ENCODE measurements at regions not wholly inside any gene's neighbourhood (a gene's known extent, or its start where the extent isn't known, plus 50 kb on each side); places are given as distances from the start of the nearest gene placed in this dataset.
A peak's percentile ranks its signal among the peaks of the same experiment; 100 is the strongest.

DNA sequence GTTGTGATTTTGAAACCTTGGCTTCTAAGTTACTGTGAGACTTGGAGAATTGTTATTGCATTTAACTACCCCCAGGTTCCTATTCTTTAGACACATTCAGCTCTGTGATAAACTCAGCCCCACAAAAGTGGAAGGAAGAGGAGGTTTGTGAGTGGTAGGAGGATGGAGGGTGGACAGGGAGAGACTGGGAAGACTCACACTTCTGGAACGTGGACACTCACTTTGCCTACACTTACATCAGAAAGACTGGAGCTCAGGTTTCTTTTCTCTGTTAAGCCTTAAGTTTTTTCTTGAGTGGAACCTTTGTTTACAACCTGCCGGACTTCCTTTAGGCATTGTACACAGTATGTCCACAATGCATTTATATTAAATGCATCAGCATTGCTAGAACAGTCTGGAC, 99.0 kb downstream of the AREG start:
- peaks cover 0 to 2% of the 10 kb centered on the region in 2 experiments for H3K4me1 ChIP-seq (ENCODE audit: control insufficient read depth in 1 of 2, insufficient read depth in 2 of 2, low read length in 2 of 2)
- no peak overlapping the region for H2BK120ac ChIP-seq (ENCODE audit: insufficient read depth, low read length, poor library complexity)
- H3K14ac ChIP-seq (ENCODE audit: low read length) = no peak overlapping the region
- H3K27me3 ChIP-seq (ENCODE audit: insufficient read depth, low read length) = no peaks in the 10 kb centered on the region
- H3K79me2 ChIP-seq (ENCODE audit: control insufficient read depth, insufficient read depth, low read length, poor library complexity) = no peaks in the 10 kb centered on the region
- H4K12ac ChIP-seq (ENCODE audit: low read depth, low read length) = no peak overlapping the region
- H2BK5ac ChIP-seq (ENCODE audit: low read depth, low read length, poor library complexity) = no peak overlapping the region
- no peak overlapping the region for H4K91ac ChIP-seq (ENCODE audit: low read depth, low read length)
- H3K79me1 ChIP-seq (ENCODE audit: low read length) = no peaks in the 10 kb centered on the region
- H3K18ac ChIP-seq (ENCODE audit: low read length) = no peak overlapping the region
- H3K9ac ChIP-seq (ENCODE audit: low read length) = no peak overlapping the region
- no peak overlapping the region for H2AK5ac ChIP-seq (ENCODE audit: low read length)
- H2BK12ac ChIP-seq (ENCODE audit: low read length) = no peak overlapping the region
- no peak overlapping the region for H3K4me3 ChIP-seq (ENCODE audit: low read depth, low read length)
- peak; percentile 31 to 64 for DNase-seq
- no peaks in the 10 kb centered on the region for H3K9me3 ChIP-seq (ENCODE audit: insufficient read depth, low read depth, low read length)
- H3K4ac ChIP-seq (ENCODE audit: low read depth, low read length) = no peak overlapping the region
- no CpG with 5 or more reads among the region's 2 CpGs for WGBS (ENCODE audit: extremely low coverage, insufficient coverage, insufficient read length)
- no peak overlapping the region for H2AFZ ChIP-seq (ENCODE audit: insufficient read depth, low read length, poor library complexity)
- peak overlapping the region; percentile 73 for H4K8ac ChIP-seq (ENCODE audit: low read depth, low read length)
- H3K4me2 ChIP-seq (ENCODE audit: low read length) = no peak overlapping the region
- H3K27ac ChIP-seq (ENCODE audit: low read depth, low read length) = no peak overlapping the region
- no peaks in the 10 kb centered on the region for H3K36me3 ChIP-seq (ENCODE audit: control insufficient read depth in 1 of 2, insufficient read depth in 2 of 2, low read length in 2 of 2)
- no peak overlapping the region for H3K23ac ChIP-seq (ENCODE audit: low read length)

DNA sequence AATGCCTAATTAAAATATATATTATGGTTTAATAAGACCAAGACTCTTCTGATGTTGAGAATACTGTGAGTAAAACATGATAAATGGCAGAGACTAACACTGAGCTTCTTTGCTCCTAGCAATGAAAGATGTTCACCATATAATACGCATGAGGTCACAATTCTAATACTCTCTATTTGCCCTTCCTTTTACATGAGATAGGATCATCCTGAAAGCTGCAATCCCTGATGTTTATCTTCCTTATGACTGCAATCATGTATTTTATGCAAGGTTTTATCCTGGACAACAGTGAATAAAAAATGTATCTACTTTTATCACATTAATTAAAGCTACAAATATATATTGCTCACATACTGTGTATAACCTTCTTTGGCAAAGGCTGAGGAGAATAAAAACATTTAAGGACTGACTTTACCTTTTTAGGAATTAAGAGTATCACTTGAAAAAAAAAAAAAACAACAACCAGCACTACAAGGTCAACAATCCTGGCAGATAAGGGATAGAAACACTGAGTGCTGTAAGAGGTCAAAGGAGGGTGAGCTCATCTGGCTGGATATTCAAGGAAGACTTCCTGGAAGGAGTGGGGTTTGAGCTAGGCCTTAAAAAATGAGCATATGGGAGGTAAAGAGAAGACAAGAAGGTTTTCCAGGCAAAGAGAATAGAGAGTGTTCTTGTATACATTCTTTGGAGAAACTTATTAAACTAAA, 99.9 kb downstream of the AREG start:
- Histone ChIP-seq H3K4me2 (ENCODE audit: low read length) (no peak overlapping the region), H3K27ac (ENCODE audit: low read depth, low read length) (no peak overlapping the region), H3K27me3 (ENCODE audit: insufficient read depth, low read length) (no peaks in the 10 kb centered on the region), H2AK5ac (ENCODE audit: low read length) (no peak overlapping the region), H3K4ac (ENCODE audit: low read depth, low read length) (no peak overlapping the region), H3K9ac (ENCODE audit: low read length) (no peak overlapping the region), H3K14ac (ENCODE audit: low read length) (no peak overlapping the region), H3K79me2 (ENCODE audit: control insufficient read depth, insufficient read depth, low read length, poor library complexity) (no peaks in the 10 kb centered on the region), H3K9me3 (ENCODE audit: insufficient read depth, low read depth, low read length) (no peaks in the 10 kb centered on the region), H3K4me1 (ENCODE audit: control insufficient read depth in 1 of 2, insufficient read depth in 2 of 2, low read length in 2 of 2) (peaks cover 0 to 2% of the 10 kb centered on the region in 2 experiments), H2BK12ac (ENCODE audit: low read length) (no peak overlapping the region), H3K79me1 (ENCODE audit: low read length) (no peaks in the 10 kb centered on the region), H4K8ac (ENCODE audit: low read depth, low read length) (no peak overlapping the region), H3K18ac (ENCODE audit: low read length) (no peak overlapping the region), H2BK5ac (ENCODE audit: low read depth, low read length, poor library complexity) (no peak overlapping the region), H4K91ac (ENCODE audit: low read depth, low read length) (no peak overlapping the region), H2BK120ac (ENCODE audit: insufficient read depth, low read length, poor library complexity) (no peak overlapping the region), H3K23ac (ENCODE audit: low read length) (no peak overlapping the region), H4K12ac (ENCODE audit: low read depth, low read length) (no peak overlapping the region), H3K4me3 (ENCODE audit: low read depth, low read length) (no peak overlapping the region), H3K36me3 (ENCODE audit: control insufficient read depth in 1 of 2, insufficient read depth in 2 of 2, low read length in 2 of 2) (no peaks in the 10 kb centered on the region), H2AFZ (ENCODE audit: insufficient read depth, low read length, poor library complexity) (no peak overlapping the region)
- DNase-seq = peak; percentile 64 to 78
- no CpG with 5 or more reads among the region's 1 CpG for WGBS (ENCODE audit: extremely low coverage, insufficient coverage, insufficient read length)

DNA sequence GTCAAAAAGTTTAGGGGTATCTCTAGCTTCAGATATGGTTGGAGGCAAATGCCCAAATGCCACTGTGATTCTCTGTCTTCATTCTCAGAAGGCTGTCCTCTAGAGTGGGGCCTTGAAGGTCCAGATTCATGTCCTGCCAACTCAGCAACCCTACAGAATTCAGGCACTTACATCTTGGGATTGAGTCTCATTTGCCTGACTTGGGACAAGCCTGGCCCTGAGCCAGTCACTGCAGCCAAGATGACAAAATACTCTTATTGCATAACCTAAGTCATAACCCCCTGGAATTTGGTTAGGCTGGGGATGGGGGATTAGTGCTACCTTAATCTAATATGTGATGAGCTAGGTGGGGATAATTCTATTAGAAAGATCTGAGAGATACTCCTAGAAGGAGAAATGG, 100.5 kb downstream of the AREG start:
- H3K36me3 ChIP-seq (ENCODE audit: control insufficient read depth in 1 of 2, insufficient read depth in 2 of 2, low read length in 2 of 2) = no peaks in the 10 kb centered on the region
- no peaks in the 10 kb centered on the region for H3K79me1 ChIP-seq (ENCODE audit: low read length)
- H3K27me3 ChIP-seq (ENCODE audit: insufficient read depth, low read length) = no peaks in the 10 kb centered on the region
- no peak overlapping the region for H2BK120ac ChIP-seq (ENCODE audit: insufficient read depth, low read length, poor library complexity)
- no peak overlapping the region for H3K4me2 ChIP-seq (ENCODE audit: low read length)
- no peak overlapping the region for H3K18ac ChIP-seq (ENCODE audit: low read length)
- no peak overlapping the region for H4K8ac ChIP-seq (ENCODE audit: low read depth, low read length)
- no peaks in the 10 kb centered on the region for H3K79me2 ChIP-seq (ENCODE audit: control insufficient read depth, insufficient read depth, low read length, poor library complexity)
- no peak overlapping the region for H3K14ac ChIP-seq (ENCODE audit: low read length)
- no peak overlapping the region for H3K23ac ChIP-seq (ENCODE audit: low read length)
- H3K4me1 ChIP-seq (ENCODE audit: control insufficient read depth in 1 of 2, insufficient read depth in 2 of 2, low read length in 2 of 2) = peaks cover 0 to 2% of the 10 kb centered on the region in 2 experiments
- H2AFZ ChIP-seq (ENCODE audit: insufficient read depth, low read length, poor library complexity) = no peak overlapping the region
- no peak overlapping the region for H2BK5ac ChIP-seq (ENCODE audit: low read depth, low read length, poor library complexity)
- H3K27ac ChIP-seq (ENCODE audit: low read depth, low read length) = no peak overlapping the region
- no peak overlapping the region for H3K4me3 ChIP-seq (ENCODE audit: low read depth, low read length)
- H3K9ac ChIP-seq (ENCODE audit: low read length) = no peak overlapping the region
- no peak overlapping the region for H4K91ac ChIP-seq (ENCODE audit: low read depth, low read length)
- no peak overlapping the region for H2BK12ac ChIP-seq (ENCODE audit: low read length)
- H4K12ac ChIP-seq (ENCODE audit: low read depth, low read length) = no peak overlapping the region
- no peak overlapping the region for H2AK5ac ChIP-seq (ENCODE audit: low read length)
- no peaks in the 10 kb centered on the region for H3K9me3 ChIP-seq (ENCODE audit: insufficient read depth, low read depth, low read length)
- H3K4ac ChIP-seq (ENCODE audit: low read depth, low read length) = no peak overlapping the region
- peak; percentile 4 to 58 for DNase-seq

DNA sequence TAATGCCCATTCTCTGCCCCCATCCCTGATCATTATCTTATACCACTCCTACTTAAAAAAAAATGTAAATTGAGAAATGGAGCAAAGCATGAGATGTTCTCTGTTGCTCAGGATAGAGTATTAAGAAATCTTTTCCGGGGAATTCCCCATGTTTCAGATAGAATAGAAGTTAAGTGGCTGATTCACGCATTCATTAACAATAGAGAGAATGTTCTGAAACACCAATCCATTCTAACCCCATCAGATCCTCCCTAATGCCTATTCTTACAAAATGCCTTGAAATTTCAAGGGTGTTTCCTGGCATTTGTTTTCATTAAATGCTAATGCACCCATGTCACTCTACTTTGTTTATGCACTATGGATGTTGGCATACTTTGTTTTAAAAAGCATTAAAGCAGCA, 101.1 kb downstream of the AREG start:
- Histone ChIP-seq H4K12ac (ENCODE audit: low read depth, low read length) (no peak overlapping the region), H3K14ac (ENCODE audit: low read length) (no peak overlapping the region), H3K9ac (ENCODE audit: low read length) (no peak overlapping the region), H3K27me3 (ENCODE audit: insufficient read depth, low read length) (no peaks in the 10 kb centered on the region), H3K4ac (ENCODE audit: low read depth, low read length) (no peak overlapping the region), H3K9me3 (ENCODE audit: insufficient read depth, low read depth, low read length) (no peaks in the 10 kb centered on the region), H2BK12ac (ENCODE audit: low read length) (no peak overlapping the region), H3K79me2 (ENCODE audit: control insufficient read depth, insufficient read depth, low read length, poor library complexity) (no peaks in the 10 kb centered on the region), H3K79me1 (ENCODE audit: low read length) (no peaks in the 10 kb centered on the region), H3K27ac (ENCODE audit: low read depth, low read length) (no peak overlapping the region), H3K4me2 (ENCODE audit: low read length) (no peak overlapping the region), H3K4me3 (ENCODE audit: low read depth, low read length) (no peak overlapping the region), H2BK120ac (ENCODE audit: insufficient read depth, low read length, poor library complexity) (no peak overlapping the region), H4K91ac (ENCODE audit: low read depth, low read length) (no peak overlapping the region), H2BK5ac (ENCODE audit: low read depth, low read length, poor library complexity) (no peak overlapping the region), H2AK5ac (ENCODE audit: low read length) (no peak overlapping the region), H3K4me1 (ENCODE audit: control insufficient read depth in 1 of 2, insufficient read depth in 2 of 2, low read length in 2 of 2) (peaks cover 0 to 2% of the 10 kb centered on the region in 2 experiments), H3K36me3 (ENCODE audit: control insufficient read depth in 1 of 2, insufficient read depth in 2 of 2, low read length in 2 of 2) (no peaks in the 10 kb centered on the region), H4K8ac (ENCODE audit: low read depth, low read length) (no peak overlapping the region), H3K18ac (ENCODE audit: low read length) (no peak overlapping the region), H3K23ac (ENCODE audit: low read length) (no peak overlapping the region), H2AFZ (ENCODE audit: insufficient read depth, low read length, poor library complexity) (no peak overlapping the region)
- WGBS (ENCODE audit: extremely low coverage, insufficient coverage, insufficient read length) = no CpG with 5 or more reads among the region's 2 CpGs
- DNase-seq = peak; percentile 10 to 93

Measured in trophoblast cell (in vitro differentiated cells and primary cell).